ENCODE measurements at regions not wholly inside any gene's neighbourhood (a gene's known extent, or its start where the extent isn't known, plus 50 kb on each side); places are given as distances from the start of the nearest gene placed in this dataset.
"Not testable (repeated sequence)": the region's sequence is repeated elsewhere in the genome, so short reads cannot be mapped to it uniquely, and the experiment has no call there.

DNA sequence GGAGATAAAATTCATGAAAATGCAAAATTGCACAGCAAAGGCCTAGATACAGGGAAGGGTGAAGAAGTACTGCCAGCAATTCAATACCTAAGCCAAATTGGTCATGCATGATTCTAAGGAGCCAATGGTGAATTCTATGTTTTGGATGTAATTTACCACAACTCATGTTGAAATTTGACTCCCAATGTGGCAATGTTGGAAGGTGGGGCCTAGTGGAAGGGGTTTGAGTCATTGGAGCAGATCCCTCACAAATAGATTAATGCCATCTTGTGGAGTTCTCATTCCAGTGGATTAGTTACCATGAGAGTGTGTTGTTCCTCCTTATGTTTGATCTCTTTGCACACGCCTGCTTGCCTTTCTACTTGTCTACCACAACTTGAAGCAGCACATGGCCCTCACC, 194.0 kb upstream of the ALG10 start:
- Mint-ChIP-seq H3K4me3 (no peak overlapping the region), H3K9me3 (no peaks in the 10 kb centered on the region), H3K36me3 (ENCODE audit: low read depth) (no peaks in the 10 kb centered on the region), H3K27ac (no peak overlapping the region), H3K4me1 (peaks cover 7% of the 10 kb centered on the region), H3K27me3 (ENCODE audit: low read depth, poor library complexity) (no peaks in the 10 kb centered on the region)
- no peak for DNase-seq
- TF ChIP-seq, protein P1, sequence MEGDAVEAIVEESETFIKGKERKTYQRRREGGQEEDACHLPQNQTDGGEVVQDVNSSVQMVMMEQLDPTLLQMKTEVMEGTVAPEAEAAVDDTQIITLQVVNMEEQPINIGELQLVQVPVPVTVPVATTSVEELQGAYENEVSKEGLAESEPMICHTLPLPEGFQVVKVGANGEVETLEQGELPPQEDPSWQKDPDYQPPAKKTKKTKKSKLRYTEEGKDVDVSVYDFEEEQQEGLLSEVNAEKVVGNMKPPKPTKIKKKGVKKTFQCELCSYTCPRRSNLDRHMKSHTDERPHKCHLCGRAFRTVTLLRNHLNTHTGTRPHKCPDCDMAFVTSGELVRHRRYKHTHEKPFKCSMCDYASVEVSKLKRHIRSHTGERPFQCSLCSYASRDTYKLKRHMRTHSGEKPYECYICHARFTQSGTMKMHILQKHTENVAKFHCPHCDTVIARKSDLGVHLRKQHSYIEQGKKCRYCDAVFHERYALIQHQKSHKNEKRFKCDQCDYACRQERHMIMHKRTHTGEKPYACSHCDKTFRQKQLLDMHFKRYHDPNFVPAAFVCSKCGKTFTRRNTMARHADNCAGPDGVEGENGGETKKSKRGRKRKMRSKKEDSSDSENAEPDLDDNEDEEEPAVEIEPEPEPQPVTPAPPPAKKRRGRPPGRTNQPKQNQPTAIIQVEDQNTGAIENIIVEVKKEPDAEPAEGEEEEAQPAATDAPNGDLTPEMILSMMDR (IDR thresholded peaks at IDR 0.05) = no peak

DNA sequence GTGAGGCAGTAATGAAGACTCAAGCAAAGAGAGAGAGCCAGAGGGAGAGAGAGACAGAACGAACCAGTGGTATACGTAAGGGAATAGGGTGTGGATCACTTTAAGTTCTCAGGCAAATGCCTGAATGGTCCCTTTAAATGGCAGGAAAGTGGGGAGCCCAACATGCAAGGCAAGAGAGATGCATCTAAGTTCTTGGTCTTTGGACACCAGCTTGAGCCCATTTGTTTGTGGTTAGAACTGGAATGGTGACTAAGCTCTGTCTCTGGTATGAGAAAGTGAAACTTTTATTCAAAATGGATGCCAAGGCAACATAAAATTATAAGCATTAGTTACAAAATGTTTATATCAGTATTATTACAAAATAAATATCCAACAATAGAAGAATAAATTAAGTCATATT, 192.2 kb upstream of the ALG10 start:
- no peak overlapping the region for H3K4me3 Mint-ChIP-seq
- peaks cover 7% of the 10 kb centered on the region for H3K4me1 Mint-ChIP-seq
- DNase-seq = no peak
- H3K27me3 Mint-ChIP-seq (ENCODE audit: low read depth, poor library complexity) = no peaks in the 10 kb centered on the region
- H3K36me3 Mint-ChIP-seq (ENCODE audit: low read depth) = no peaks in the 10 kb centered on the region
- no peak overlapping the region for H3K27ac Mint-ChIP-seq
- TF ChIP-seq, protein P1 (IDR thresholded peaks at IDR 0.05) = no peak
- no peaks in the 10 kb centered on the region for H3K9me3 Mint-ChIP-seq

DNA sequence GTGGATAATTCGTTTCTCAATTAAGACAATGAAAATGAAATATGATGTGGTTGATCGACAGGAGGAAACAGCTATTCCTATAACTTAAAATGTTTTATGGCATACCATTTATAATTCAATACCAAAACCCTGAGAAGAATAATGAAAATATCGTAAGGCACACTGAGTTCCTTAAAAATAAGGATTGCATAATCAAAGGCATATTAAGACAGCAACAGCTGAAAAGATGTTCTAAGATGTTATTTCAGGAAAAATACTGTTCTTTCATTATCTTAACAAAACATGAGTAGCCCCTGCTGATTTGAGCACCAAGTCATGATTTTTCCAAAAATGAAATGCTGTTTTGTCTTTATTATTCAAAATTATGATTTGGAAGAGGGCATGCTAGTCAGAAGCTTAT, 189.4 kb upstream of the ALG10 start:
- Mint-ChIP-seq H3K4me1 (peaks cover 7% of the 10 kb centered on the region), H3K9me3 (no peaks in the 10 kb centered on the region), H3K4me3 (no peak overlapping the region), H3K27me3 (ENCODE audit: low read depth, poor library complexity) (no peaks in the 10 kb centered on the region), H3K27ac (no peak overlapping the region), H3K36me3 (ENCODE audit: low read depth) (no peaks in the 10 kb centered on the region)
- TF ChIP-seq, protein P1 (IDR thresholded peaks at IDR 0.05) = no peak
- no peak for DNase-seq

DNA sequence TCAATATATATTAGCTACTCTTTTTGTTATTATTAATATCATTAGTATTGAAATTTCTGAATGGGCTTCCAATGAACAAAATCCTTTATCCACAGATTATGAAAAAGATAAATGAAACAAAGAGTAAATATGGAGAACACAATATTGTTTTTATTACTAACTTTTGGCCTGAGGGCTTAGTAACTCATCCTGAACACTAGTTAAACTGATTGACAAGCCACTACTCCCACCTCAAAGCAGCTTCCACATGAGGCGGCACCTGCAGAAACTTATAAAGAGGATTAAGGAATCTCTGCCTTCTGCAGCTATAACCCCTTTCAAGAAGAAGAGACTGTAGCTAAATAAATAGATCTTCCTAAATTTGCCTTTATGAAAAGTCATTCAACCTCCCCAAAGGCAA, 187.6 kb upstream of the ALG10 start:
- no peak overlapping the region for H3K4me3 Mint-ChIP-seq
- H3K36me3 Mint-ChIP-seq (ENCODE audit: low read depth) = no peaks in the 10 kb centered on the region
- TF ChIP-seq, protein P1 (IDR thresholded peaks at IDR 0.05) = no peak
- no peaks in the 10 kb centered on the region for H3K27me3 Mint-ChIP-seq (ENCODE audit: low read depth, poor library complexity)
- no peaks in the 10 kb centered on the region for H3K4me1 Mint-ChIP-seq
- no peak overlapping the region for H3K27ac Mint-ChIP-seq
- no peak for DNase-seq
- H3K9me3 Mint-ChIP-seq = no peaks in the 10 kb centered on the region

DNA sequence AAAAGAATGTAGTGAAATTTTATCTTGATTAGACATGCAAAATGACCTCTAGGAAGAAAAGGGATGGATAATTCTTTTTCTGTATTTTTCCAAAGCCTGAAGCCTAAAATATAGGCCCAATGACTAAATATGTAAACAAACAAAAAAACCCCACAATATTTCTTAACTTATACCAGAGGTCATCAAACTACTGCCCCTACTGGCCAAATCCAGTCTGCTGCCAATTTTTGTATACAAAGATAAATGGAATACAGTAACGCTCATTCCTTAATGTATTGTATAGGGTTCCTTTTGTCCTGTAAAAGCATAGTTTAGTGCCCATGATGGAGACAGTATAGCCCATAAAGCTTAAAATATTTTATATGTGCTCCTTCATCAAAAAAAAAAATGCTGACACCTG, 145.7 kb upstream of the ALG10 start:
- Mint-ChIP-seq H3K27ac (no peak overlapping the region), H3K9me3 (peaks cover 30% of the 10 kb centered on the region), H3K4me1 (no peaks in the 10 kb centered on the region), H3K4me3 (no peak overlapping the region), H3K27me3 (ENCODE audit: low read depth, poor library complexity) (no peaks in the 10 kb centered on the region), H3K36me3 (ENCODE audit: low read depth) (no peaks in the 10 kb centered on the region)
- TF ChIP-seq, protein P1 (IDR thresholded peaks at IDR 0.05) = no peak
- no peak for DNase-seq

DNA sequence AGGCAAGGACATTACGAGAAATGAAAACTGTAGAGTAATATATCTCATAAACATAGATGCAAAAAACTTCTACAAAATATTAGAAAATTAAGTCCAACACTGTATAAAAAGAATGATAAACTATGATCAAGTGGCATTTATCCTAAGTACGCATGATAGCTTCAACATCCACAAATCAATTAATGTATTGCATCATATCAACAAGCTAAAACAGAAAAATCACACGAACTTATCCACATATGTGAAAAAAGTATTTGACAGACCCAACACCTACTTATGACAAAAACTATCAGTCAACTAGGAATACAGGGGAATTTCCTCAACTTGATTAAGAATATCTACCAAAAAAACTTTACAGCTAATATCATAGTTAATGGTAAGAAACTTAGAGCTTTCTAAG, 129.9 kb upstream of the ALG10 start:
- peaks cover 5% of the 10 kb centered on the region for H3K27me3 Mint-ChIP-seq (ENCODE audit: low read depth, poor library complexity)

DNA sequence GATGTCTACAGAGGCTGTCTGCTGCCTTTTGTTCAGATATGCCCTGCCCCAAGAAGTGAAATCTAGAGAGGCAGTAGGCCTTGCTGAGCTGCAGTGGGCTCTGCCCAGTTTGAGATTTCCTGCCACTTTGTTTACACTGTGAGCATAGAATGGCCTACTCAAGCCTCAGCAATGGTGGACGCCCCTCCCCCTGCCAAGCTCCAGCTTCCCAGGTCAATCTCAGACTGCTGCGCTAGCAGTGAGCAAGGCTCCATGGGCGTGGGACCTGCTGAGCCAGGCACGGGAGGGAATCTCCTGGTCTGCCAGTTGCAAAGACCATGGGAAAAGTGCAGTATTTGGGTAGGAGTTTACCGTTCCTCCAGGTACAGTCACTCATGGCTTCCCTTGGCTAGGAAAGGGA, 101.8 kb upstream of the ALG10 start:
- not testable (repeated sequence) for H3K36me3 Mint-ChIP-seq (ENCODE audit: low read depth); DNase-seq; H3K4me1 Mint-ChIP-seq; H3K27me3 Mint-ChIP-seq (ENCODE audit: low read depth, poor library complexity); H3K4me3 Mint-ChIP-seq; H3K27ac Mint-ChIP-seq
- peaks cover 31% of the 10 kb centered on the region for H3K9me3 Mint-ChIP-seq

More for the DNA sequence above, 129.9 kb upstream of the ALG10 start:
- Mint-ChIP-seq H3K27ac (no peak overlapping the region), H3K4me3 (no peak overlapping the region), H3K9me3 (peaks cover 8% of the 10 kb centered on the region), H3K36me3 (ENCODE audit: low read depth) (no peaks in the 10 kb centered on the region), H3K4me1 (no peaks in the 10 kb centered on the region)
- no peak for DNase-seq
- TF ChIP-seq, protein P1 (IDR thresholded peaks at IDR 0.05) = no peak
